ENCODE measurements at regions not wholly inside any gene's neighbourhood (a gene's known extent, or its start where the extent isn't known, plus 50 kb on each side); places are given as distances from the start of the nearest gene placed in this dataset.

GRCh38 chr17:70013911-70014310 is 61.1 kb upstream of the KCNJ16 start:
- TF ChIP-seq CTCF (IDR thresholded peaks at IDR 0.05; ENCODE audit: low read length, missing control alignments): no peak
- H3K4me3 ChIP-seq (replicated peaks; ENCODE audit: low read depth, low read length): no peak overlapping the region
- DNase-seq (ENCODE audit: low read depth): no peak

- no peak overlapping the region for H3K4me3 ChIP-seq (replicated peaks; ENCODE audit: low read depth, low read length)
- TF ChIP-seq CTCF (IDR thresholded peaks at IDR 0.05; ENCODE audit: low read length, missing control alignments): no peak
- no peak for DNase-seq (ENCODE audit: low read depth)
Measured at GRCh38 chr17:70017112-70017511, 57.9 kb upstream of the KCNJ16 start.

- H3K4me3 ChIP-seq (replicated peaks; ENCODE audit: low read depth, low read length): no peak overlapping the region
- TF ChIP-seq CTCF (IDR thresholded peaks at IDR 0.05; ENCODE audit: low read length, missing control alignments): no peak
- DNase-seq (ENCODE audit: low read depth): no peak
Measured at GRCh38 chr17:70017941-70018340, 57.1 kb upstream of the KCNJ16 start.

- no peak for TF ChIP-seq CTCF (IDR thresholded peaks at IDR 0.05; ENCODE audit: low read length, missing control alignments)
- H3K4me3 ChIP-seq (replicated peaks; ENCODE audit: low read depth, low read length): no peak overlapping the region
- no peak for DNase-seq (ENCODE audit: low read depth)
Measured at GRCh38 chr17:70021726-70022125, 53.3 kb upstream of the KCNJ16 start.

- TF ChIP-seq CTCF (IDR thresholded peaks at IDR 0.05; ENCODE audit: low read length, missing control alignments): no peak
- H3K4me3 ChIP-seq (replicated peaks; ENCODE audit: low read depth, low read length): no peak overlapping the region
- no peak for DNase-seq (ENCODE audit: low read depth)
Measured at GRCh38 chr17:70022175-70022574, 52.9 kb upstream of the KCNJ16 start.

GRCh38 chr17:70024253-70024652 is 50.8 kb upstream of the KCNJ16 start:
- no peak overlapping the region for H3K4me3 ChIP-seq (replicated peaks; ENCODE audit: low read depth, low read length)
- TF ChIP-seq CTCF (IDR thresholded peaks at IDR 0.05; ENCODE audit: low read length, missing control alignments): no peak
- no peak for DNase-seq (ENCODE audit: low read depth)

Data from fibroblast of pulmonary artery (primary cell).